BJ (cell line): ENCODE measurements at regions not wholly inside any gene's neighbourhood (a gene's known extent, or its start where the extent isn't known, plus 50 kb on each side); places are given as distances from the start of the nearest gene placed in this dataset.

Experiments used
- CTCF ChIA-PET: fragments of 350-600 bp; formaldehyde crosslinking; extraction: SDS; loops from one replicate; lab custom pipeline; 2021; ENCODE audit warnings: antibody characterized with exemption, inconsistent platforms; lab: Yijun Ruan, JAX
- POLR2A ChIA-PET: fragments of 300-600 bp; sonication (Branson Sonifier 250); formaldehyde crosslinking; extraction: SDS; loops from one replicate; lab custom pipeline; 2021; ENCODE audit warnings: antibody characterized with exemption; lab: Charles Lee
- DNase-seq: peaks from one replicate; pipeline ENCODE4 v3.0.0-alpha.2; 2011; ENCODE audit warnings: low read depth
- H3K27me3 ChIP-seq: 2 replicates; pipeline ENCODE4 v1.6.0; 2011; ENCODE audit warnings: low read length; ENCODE audit not compliant: control insufficient read depth, insufficient read depth
- H3K36me3 ChIP-seq: 2 replicates; pipeline ENCODE4 v1.5.1; 2011; ENCODE audit warnings: low read length; ENCODE audit not compliant: control insufficient read depth, insufficient read depth
- H3K4me3 ChIP-seq: 2 replicates; pipeline ENCODE4 v1.5.1; 2011; ENCODE audit warnings: low read depth, mild to moderate bottlenecking, control low read depth, low read length
- TF ChIP-seq, protein P1 (sequence below): IDR thresholded peaks from 2 replicates; pipeline ENCODE4 v1.5.1; 2011; ENCODE audit warnings: low read depth, mild to moderate bottlenecking, control low read depth, inconsistent platforms, low read length, moderate library complexity; ENCODE audit not compliant: insufficient read depth

DNA sequence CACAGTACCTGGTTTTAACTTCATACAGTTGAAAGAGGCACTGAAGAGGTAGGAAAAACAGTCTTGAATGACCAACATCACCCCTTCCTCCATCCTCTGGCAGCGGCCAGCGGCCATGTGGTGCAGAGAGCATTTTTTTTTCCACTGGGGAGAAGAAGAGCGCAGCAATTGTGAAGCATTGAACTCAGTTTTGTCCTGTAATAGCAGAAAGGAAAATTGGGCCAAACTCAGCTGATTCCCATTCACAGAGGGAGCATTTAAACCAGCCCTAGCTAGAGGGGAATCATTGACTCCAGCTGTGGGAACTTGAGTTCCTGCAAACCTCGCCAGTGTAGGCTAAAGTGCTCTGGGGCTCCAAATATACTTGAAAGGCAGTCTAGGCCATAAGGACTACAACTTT, 316.6 kb upstream of the CHST9 start:
- DNase-seq, result no peak
- H3K4me3 ChIP-seq, result no peak overlapping the region
- TF ChIP-seq, protein P1, sequence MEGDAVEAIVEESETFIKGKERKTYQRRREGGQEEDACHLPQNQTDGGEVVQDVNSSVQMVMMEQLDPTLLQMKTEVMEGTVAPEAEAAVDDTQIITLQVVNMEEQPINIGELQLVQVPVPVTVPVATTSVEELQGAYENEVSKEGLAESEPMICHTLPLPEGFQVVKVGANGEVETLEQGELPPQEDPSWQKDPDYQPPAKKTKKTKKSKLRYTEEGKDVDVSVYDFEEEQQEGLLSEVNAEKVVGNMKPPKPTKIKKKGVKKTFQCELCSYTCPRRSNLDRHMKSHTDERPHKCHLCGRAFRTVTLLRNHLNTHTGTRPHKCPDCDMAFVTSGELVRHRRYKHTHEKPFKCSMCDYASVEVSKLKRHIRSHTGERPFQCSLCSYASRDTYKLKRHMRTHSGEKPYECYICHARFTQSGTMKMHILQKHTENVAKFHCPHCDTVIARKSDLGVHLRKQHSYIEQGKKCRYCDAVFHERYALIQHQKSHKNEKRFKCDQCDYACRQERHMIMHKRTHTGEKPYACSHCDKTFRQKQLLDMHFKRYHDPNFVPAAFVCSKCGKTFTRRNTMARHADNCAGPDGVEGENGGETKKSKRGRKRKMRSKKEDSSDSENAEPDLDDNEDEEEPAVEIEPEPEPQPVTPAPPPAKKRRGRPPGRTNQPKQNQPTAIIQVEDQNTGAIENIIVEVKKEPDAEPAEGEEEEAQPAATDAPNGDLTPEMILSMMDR, result no peak
- POLR2A ChIA-PET, result no interaction called here
- CTCF ChIA-PET, result no interaction called here
- H3K36me3 ChIP-seq, result no peaks in the 10 kb centered on the region
- H3K27me3 ChIP-seq, result no peaks in the 10 kb centered on the region

DNA sequence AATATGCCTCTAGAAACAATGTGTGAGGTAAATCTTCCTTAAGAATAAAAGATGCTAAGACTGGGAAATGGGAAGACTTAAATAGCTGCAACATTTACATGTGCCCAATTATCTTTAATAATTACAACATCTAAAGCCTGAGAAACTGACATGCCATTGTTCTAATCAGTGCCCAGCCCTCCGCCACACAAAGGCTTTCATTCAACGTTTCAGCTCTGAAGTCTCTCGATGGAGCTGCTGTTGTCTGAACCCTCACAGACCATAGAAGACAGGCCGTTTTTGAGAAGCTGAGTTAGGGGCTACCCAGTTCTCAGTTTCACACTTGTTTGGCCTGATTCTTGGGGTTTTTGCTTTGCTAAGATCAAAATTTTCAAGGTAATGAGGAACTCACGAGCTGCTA, 315.4 kb upstream of the CHST9 start:
- CTCF ChIA-PET, result no interaction called here
- TF ChIP-seq, protein P1, result no peak

DNA sequence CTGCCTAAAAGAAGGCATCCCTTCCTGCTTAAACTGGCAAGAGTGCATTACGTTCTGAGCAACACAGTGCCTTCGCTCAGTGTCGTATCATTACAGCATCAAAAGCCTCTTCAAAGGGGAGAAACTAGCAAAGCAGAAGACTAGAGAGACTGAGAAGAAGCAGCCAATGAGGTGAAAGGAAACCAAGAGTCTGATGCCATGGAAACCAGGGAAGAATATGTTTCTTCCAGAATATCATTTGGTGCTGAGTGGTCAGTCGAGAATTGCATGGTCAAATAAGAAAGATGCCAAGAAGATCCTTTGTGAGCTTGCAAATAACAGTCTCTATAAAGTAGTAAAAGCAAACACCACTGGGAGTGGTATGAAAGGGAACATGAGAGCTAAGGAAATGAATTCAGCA, 312.1 kb upstream of the CHST9 start:
- CTCF ChIA-PET, result no interaction called here

More for the DNA sequence above, 315.4 kb upstream of the CHST9 start:
- Histone ChIP-seq H3K36me3 (no peaks in the 10 kb centered on the region), H3K27me3 (no peaks in the 10 kb centered on the region), H3K4me3 (no peak overlapping the region)
- no peak for DNase-seq
- POLR2A ChIA-PET, result no interaction called here

DNA sequence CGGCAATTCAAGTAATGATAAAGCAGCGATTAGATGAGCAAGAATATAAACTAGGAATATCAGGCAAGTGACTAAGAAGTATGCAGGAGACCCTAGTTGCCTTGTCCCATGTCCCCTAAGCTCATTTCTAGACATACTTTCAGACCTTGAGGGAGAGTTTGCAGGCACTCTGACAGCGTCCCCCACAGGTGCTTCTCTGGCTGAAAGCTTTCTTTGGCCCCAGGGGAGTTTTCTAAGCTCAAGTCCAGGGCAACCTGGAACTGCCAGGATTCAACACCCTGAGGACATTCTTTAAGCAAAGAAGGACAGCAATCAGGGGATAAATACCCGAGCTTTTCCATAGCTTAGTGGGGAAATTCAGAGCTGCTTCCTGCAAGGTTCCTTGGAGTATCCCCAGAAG, 308.1 kb upstream of the CHST9 start:
- POLR2A ChIA-PET, result no interaction called here
- TF ChIP-seq, protein P1, result no peak

More for the DNA sequence above, 312.1 kb upstream of the CHST9 start:
- Histone ChIP-seq H3K4me3 (no peak overlapping the region), H3K36me3 (no peaks in the 10 kb centered on the region), H3K27me3 (no peaks in the 10 kb centered on the region)
- no peak for DNase-seq
- POLR2A ChIA-PET, result no interaction called here
- TF ChIP-seq, protein P1, result no peak

DNA sequence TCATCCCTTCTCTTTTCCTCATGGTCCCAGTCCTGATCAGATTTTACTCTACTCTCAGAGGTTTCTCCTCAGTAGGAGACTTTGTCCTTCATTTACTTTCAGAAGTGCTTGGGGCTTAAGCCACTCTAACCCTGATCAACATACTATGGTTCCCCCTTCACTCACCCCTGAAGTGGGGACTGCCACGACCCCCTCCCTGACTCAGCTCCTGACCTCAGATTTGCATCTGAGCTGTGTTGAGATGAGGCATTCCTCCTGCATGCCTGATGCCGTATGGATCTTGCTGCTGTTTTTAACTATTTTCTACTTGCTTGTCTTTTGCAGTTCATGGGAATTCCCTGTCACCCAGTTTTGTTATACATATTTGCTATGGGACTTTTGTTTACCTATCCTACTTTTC, 306.7 kb upstream of the CHST9 start:
- H3K27me3 ChIP-seq, result no peaks in the 10 kb centered on the region
- ChIA-PET CTCF (no interaction called here), POLR2A (no interaction called here)
- H3K36me3 ChIP-seq, result no peaks in the 10 kb centered on the region
- TF ChIP-seq, protein P1, result no peak
- H3K4me3 ChIP-seq, result no peak overlapping the region
- DNase-seq, result no peak

More for the DNA sequence above, 308.1 kb upstream of the CHST9 start:
- Histone ChIP-seq H3K27me3 (no peaks in the 10 kb centered on the region), H3K4me3 (no peak overlapping the region), H3K36me3 (no peaks in the 10 kb centered on the region)
- DNase-seq, result no peak
- CTCF ChIA-PET, result no interaction called here
